GM13976 (cell line): ENCODE measurements at regions not wholly inside any gene's neighbourhood (a gene's known extent, or its start where the extent isn't known, plus 50 kb on each side); places are given as distances from the start of the nearest gene placed in this dataset.
"Not testable (repeated sequence)": the region's sequence is repeated elsewhere in the genome, so short reads cannot be mapped to it uniquely, and the experiment has no call there.

ENCODE experiments used
- DNase-seq: peaks from one replicate; pipeline ENCODE4 v3.0.0; 2012; ENCODE audit warnings: low spot score
- CTCF ChIP-seq: IDR thresholded peaks from 2 replicates; pipeline ENCODE4 v1.5.1; 2012; ENCODE audit warnings: borderline replicate concordance, mild to moderate bottlenecking; ENCODE audit not compliant: insufficient read depth; ENCODE audit errors: extremely low read depth, missing control alignments, control extremely low read depth
- in situ Hi-C: fragments of 300-500 bp; cut with MboI; formaldehyde crosslinking; loops from one replicate; pipeline ENCODE4 v1.12.0; 2022; ENCODE audit warnings: low sequenced_read_pairs, mixed read lengths, inconsistent platforms; ENCODE audit not compliant: unreplicated experiment

DNA sequence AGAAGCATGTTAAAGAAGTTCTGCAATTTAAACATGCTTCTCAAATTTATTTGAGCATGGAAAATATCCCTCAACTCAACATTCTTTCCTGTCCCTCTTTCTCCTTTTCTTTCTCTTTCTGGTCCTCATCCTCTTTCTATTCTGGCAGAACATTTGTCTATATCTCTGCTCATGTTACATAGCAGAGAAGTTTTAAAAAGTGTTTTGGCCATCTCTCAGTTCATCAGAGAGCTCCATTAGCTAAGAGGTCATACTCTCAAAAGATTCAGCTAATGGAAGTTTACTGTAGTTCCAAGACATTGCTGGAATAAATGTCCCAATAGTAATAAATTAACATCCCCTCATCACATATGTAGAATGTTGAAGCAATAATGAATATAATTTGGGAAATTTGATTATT, 53.5 kb downstream of the XCL2 start:
- DNase-seq, result no peak
- no peak for TF ChIP-seq CTCF
- in situ Hi-C loops, result no loop called here

GRCh38 chr1:168488138-168488537, 55.7 kb downstream of the XCL2 start:
- DNase-seq, result no peak
- no peak for TF ChIP-seq CTCF
- in situ Hi-C loops, result no loop called here

DNA sequence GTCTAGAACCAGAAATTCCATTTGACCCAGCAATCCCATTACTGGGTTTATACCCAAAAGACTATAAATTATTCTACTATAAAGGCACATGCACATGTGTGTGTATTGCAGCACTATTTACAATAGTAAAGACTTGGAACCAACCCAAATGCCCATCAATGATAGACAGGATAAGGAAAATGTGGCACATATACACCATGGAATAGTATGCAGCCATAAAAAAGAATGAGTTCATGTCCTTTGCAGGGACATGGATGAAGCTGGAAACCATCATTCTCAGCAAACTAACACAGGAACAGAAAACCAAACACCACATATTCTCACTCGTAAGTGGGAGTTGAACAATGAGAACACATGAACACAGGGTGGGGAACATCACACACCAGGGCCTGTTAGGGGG, 57.0 kb downstream of the XCL2 start:
- in situ Hi-C loops, DNase-seq: not testable (repeated sequence)

DNA sequence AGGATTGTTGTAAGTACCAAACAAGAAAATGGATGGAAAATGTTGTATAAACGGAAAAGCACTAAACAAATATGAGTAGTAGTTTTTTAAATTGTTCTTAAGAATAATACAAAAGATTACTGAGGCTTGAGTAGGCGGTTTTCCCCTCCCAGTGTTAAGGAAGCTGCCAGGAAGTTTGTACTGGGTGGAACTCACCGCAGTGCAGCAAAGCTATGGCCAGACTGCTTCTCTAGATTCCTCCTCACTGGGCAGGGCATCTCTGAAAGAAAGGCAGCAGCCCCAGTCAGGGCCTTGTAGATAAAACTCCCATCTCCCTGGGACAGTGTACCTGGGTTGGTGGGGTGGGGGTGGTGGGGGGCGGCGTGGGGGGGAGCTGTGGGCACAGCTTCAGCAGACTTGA, 58.7 kb downstream of the XCL2 start:
- TF ChIP-seq CTCF, result no peak
- no peak for DNase-seq
- in situ Hi-C loops, result no loop called here

DNA sequence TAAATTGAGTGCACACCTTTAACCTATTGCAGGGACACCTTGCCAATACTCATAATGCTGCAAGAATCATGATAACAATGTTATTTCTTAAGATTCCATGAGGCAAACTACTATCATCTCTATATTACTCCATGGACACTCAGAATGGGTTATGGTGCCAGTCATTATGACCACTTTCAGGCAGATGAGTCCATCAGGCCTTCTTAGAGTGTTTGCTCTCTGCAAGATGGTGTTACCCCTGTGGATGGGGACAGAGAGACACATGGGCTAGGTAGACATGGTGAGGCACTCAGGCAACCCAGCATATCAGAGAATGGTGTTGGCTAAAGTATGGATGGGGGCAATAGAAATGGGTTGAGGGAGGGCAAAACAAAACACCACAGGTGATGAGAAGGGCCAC, 59.7 kb downstream of the XCL2 start:
- in situ Hi-C loops, result no loop called here
- TF ChIP-seq CTCF, result no peak

GRCh38 chr1:168483539-168483938, 60.3 kb downstream of the XCL2 start:
- in situ Hi-C loops, result no loop called here
- no peak for TF ChIP-seq CTCF

More for the DNA sequence above, 59.7 kb downstream of the XCL2 start:
- no peak for DNase-seq

DNA sequence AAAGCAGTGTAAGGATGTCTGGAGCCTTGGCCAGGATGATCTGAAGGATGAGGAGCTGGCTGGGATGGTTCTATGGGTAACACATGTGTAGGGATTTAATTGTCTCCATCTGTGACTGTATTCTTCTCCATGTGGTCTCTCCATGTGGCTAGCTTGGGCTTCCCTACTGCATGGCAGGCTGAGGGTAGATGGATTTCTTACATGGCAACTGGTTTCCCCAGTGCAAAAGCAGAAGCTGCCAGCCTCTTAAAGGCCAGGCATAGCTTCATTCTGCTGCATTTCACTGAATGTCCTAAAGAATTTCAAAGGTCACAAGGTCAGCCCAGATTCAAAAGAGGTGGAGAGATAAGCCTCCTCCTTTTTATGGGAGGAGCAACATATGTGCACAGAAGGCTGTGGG, 61.7 kb downstream of the XCL2 start:
- TF ChIP-seq CTCF, result no peak
- in situ Hi-C loops, result no loop called here
- DNase-seq, result no peak

More at GRCh38 chr1:168483539-168483938, 60.3 kb downstream of the XCL2 start:
- no peak for DNase-seq
